ENCODE measurements at regions not wholly inside any gene's neighbourhood (a gene's known extent, or its start where the extent isn't known, plus 50 kb on each side); places are given as distances from the start of the nearest gene placed in this dataset.

DNA sequence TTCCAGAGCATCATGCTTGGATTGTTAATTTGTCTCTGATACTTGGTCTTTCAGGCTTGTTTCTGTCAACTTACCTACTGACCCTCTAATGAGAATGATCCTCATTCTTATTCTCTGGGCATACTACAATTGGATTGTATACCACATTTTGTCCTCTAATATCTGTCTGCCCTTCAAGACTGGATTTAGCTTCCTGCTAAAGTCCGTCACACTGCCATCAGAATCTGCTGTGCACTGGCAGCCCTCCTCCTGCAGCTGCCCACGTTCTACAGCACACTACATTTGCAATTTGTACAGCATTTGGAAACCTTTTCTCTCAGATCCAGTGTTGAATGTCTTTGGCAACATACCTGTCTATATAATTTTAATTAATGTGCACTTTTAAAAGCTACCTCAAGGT is 183.1 kb downstream of the ZNF330 start:
- no peak for DNase-seq (ENCODE audit: low spot score)

DNA sequence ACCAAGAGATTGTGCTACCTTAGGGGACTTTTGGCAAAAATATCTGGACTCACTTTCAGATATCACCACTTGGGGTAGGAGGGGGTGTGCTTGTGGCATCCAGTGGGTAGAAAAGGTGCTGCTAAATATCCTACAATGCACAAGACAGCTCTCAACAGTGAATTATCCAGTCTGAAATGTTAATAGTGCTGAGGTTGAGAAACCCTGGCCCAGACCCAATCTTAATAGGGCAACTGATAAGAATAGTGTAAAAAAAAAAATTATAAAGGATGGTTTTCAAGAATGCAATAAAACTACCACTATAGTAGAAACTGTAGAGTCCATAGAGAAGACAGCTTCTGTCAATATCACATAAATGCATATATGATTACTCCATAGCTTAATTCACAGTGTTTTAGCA is 185.5 kb downstream of the ZNF330 start:
- no peak for DNase-seq (ENCODE audit: low spot score)

- DNase-seq (ENCODE audit: low spot score): no peak
Observed at GRCh38 chr4:141409556-141409955, 188.9 kb downstream of the ZNF330 start.

DNA sequence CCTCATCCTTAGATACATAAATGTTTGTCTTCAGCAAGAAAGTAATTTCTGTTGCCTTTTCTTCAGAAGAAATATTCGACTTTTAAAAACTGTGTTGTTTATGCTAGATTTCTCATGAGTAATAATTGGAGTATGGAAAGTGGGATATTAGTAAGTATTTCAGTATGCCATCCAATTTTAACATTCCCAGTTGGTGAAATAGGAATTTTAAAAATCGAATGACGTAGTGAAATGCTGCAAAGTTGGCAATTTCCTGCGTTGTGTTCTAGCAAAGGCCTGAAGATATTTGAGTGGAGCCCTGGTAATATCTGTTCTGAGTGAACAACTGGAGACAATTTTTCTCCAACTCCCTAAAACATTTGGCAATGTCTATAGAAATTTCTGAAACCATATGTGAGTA is 190.1 kb downstream of the ZNF330 start:
- no peak for DNase-seq (ENCODE audit: low spot score)

- no peak for DNase-seq (ENCODE audit: low spot score)
Observed at GRCh38 chr4:141411936-141412335, 191.2 kb downstream of the ZNF330 start.

GRCh38 chr4:141413366-141413765 is 192.7 kb downstream of the ZNF330 start:
- DNase-seq (ENCODE audit: low spot score): no peak

DNA sequence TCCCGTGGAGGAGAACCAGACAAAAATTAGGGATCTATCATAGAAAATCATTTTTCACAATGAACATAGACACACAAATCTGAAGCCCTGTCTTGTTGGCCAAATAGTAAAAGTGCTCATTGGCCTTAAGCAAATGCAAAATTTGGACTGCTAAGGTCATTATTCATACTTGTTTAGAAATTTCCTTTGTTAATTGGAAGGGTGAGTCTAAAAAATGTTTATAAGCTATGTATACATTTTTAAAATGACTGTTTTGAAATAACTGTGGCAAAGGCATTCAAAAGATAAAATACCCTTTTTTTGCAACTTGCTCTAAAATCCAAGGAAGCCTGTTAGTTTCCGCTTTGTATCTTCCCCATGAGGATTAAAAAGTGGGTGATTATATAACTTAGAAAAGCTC is 195.0 kb downstream of the ZNF330 start:
- no peak for DNase-seq (ENCODE audit: low spot score)

DNA sequence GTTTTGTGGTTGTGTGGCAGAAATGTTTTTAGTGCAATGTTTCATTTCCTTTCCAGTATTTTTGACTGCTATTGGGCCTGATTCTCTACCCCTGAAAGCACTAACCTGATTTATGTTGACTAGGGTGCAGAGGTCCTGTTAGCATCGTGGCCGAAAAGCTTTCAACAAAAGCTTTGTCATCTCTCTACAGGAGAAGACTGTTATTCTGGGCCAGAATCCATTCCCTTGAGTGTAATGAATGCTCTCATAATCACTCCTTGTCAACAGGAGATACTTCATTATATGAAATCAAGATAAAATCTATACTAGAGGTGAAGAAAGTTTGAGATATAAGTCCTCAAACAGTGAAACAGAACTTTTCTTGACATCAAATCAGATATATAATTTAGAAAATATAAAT is 195.5 kb downstream of the ZNF330 start:
- no peak for DNase-seq (ENCODE audit: low spot score)

DNA sequence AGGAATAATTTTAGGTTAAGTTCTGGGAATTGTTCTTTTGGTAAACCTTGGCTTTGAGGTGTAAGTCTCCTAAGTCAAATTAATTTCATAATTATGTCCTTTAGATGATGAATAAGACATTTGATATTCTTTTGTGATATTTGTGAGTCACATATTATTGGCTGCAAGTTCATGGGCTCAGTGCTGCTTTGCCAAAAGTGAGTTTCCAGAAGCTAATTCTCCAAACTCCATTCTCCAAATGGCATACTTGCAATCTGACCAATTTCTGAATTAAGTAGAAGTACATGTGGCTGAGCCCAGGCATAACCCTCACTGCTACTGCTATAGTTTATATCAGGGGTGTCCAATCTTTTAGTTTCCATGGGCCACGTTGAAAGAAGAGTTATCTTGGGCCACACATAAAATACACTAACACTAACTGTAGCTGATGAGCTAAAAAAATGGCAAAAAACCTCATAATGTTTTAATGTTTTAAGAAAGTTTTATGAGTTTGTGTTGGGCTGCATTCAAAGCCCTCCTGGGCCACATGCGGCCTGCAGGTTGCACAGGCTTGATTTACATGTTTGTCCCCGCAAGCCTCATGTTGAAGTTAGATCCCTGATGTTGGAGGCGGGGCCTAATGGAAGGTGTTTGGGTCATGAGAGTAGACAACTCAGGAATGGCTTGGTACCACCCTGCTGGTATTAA is 196.1 kb downstream of the ZNF330 start:
- DNase-seq (ENCODE audit: low spot score): no peak

DNA sequence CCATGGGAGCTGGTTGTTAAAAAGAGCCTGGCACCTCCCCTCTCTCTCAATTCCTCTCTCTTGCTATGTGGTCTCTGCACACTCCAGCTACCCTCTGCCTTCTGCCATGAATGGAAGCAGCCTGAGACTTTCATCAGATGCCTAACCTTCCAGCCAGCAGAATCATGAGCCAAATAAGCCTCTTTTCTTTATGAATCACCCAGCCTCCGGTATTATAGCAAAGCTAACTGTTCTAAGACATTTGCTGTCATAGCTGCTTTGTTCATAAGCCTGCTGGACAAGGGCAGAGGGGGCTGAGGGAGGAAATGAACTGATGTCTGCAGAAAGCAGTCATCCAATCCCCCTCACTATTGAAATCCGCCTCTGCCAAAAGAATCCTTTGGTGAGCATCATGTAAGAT is 196.7 kb downstream of the ZNF330 start:
- no peak for DNase-seq (ENCODE audit: low spot score)

DNA sequence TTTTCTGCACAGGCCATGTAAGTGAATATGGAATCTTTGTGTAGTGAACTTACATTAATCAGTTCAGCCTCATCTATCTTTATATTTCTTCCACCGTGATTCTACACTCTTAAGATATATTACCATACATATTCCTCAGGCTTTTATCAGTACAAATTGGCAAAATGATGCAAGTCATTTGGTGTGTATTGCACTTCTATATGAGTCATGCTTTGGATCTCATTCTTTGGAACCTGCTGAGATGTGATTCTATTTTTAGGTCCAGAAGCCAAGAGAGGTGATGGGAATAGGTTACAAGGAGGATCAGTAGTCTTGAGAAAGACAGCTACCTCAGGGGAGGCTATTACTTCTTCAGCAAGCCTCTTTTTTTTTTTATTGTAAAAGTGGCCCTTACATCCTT is 204.4 kb downstream of the ZNF330 start:
- no peak for DNase-seq (ENCODE audit: low spot score)

DNA sequence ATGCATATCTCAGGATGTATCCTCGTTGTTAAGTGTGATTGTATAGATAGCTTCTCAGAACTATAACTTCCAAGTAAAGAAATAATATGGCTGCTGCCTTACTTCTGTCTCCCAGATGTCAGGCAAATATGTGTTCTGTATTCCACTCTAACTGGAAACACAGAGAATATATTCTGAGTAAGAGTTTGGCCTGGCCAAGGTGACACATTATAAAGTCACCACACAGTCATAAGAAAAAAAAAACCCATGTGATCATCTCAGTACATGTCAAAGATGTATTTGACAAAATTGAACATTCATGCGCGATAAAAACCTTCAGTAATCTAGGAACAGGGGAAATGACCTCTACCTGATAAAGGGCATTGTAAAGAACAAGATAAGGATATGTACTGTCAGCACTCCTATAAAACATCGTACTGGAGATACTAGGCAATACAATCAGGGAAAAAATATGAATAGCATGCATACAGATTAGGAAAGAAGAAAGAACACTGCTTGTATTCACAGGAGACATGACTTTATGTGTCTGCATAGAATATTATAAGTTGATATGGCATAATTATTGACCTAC is 207.1 kb downstream of the ZNF330 start:
- DNase-seq (ENCODE audit: low spot score): no peak

GRCh38 chr4:141429933-141430332 is 206.4 kb upstream of the IL15 start:
- no peak for DNase-seq (ENCODE audit: low spot score)

DNA sequence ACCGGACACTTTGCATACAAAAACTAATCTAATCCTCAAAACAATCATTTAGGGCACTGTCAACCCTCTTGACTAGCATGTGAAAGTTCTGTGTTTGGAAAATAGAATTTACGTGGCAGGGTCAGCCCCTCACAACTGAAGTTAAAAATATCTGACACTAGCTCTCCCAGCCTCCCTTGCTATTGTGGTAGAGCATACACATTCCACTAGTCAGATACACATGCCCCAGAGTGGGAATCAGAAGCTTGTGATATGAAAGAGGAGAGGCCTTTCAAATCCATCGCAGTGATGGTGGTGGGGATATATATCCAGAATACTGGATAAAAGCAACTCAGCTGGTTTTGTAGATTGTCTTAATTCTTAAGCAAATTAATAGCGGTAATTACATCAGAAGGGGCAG is 205.7 kb upstream of the IL15 start:
- DNase-seq (ENCODE audit: low spot score): no peak

GRCh38 chr4:141432000-141432712 is 204.2 kb upstream of the IL15 start:
- DNase-seq (ENCODE audit: low spot score): no peak

DNA sequence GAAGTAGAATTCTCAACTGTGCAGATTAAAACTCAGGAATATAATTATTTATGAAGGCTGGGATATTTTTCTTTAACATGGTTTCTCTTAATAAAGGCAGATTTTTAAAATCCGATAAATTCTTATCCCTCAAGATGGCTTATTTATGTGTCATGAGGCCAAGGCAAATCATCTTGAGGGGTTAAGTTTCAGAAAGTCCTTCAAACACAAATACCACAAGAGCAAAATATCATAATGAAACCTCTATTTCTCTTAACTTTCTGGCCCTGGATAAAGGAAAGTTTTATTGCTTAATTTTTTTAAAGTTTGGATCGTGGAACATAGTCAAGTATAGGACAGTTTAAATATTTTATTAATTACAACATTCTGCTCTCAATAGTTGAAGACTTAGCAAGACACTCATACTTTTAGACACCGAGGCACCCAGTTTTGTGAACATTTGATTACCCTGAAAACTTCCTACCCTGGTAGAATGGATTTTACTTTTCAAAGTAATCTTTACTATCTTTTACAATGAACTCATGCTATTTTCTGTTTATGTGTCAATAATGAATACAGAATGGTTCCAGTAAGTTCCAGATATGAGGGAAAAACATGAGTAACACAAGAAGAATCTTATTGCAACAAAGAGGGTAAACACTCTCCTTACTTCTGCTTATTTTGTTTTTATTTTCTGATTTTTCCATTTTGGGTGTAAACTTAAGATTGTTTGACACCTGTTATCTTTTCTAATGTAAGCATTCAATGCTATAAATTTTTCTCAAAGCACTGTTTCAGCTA is 200.7 kb upstream of the IL15 start:
- no peak for DNase-seq (ENCODE audit: low spot score)

DNA sequence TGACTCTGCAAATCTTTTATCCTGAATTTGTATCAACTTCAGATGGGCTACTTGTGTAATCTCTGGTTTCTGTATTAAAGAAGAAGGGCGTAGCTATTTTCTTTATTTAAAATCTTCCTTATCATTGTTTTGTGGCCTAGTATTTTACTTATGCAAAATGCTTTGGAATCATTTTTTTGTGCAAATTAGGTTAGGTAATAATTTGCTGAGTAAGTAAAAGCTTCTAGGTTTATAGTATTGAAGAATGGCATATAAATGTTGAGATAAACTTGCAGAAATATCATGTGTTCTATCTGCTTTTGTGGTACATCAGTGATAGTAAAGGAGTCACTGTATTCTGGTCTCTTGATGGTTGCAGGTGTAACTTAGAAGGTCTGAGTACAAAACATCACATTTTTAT is 197.2 kb upstream of the IL15 start:
- no peak for DNase-seq (ENCODE audit: low spot score)

- DNase-seq (ENCODE audit: low spot score): no peak
Observed at GRCh38 chr4:141447761-141448160, 188.6 kb upstream of the IL15 start.

DNA sequence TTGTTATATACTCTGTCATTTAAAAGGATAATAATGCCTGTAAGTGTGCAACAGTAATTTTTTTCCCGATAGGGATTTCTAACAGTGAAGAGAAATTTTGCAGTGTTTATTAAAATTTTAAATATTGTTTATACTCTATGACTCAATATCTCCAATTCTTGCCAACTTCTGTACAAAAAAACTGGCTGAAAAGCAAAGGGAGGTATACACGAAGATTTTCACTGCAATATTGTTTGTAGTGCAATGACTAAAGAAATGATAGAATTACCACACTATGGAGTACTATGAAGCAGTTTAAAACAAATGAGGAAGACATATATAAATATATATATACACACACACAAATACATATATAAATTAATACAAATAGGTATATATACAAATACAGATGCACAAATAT is 187.9 kb upstream of the IL15 start:
- DNase-seq (ENCODE audit: low spot score): no peak

DNA sequence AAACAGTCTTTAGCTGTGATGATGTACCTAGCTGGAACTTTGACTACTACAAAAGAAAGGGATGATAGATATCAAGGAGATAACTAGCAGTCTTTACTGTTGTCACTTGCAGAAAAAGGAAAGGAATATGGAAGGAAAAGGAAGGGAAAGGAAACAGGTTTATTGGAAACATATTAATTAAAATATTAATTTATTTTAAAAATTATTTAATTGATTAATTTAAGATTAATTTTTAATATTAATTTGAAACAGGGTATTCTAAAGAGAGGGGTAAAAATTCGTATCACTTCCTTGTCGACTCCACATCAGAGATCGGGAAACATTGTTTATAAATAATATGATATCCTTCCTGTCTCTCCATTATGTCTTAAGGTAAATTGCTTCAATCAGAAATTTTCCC is 186.5 kb upstream of the IL15 start:
- no peak for DNase-seq (ENCODE audit: low spot score)

DNA sequence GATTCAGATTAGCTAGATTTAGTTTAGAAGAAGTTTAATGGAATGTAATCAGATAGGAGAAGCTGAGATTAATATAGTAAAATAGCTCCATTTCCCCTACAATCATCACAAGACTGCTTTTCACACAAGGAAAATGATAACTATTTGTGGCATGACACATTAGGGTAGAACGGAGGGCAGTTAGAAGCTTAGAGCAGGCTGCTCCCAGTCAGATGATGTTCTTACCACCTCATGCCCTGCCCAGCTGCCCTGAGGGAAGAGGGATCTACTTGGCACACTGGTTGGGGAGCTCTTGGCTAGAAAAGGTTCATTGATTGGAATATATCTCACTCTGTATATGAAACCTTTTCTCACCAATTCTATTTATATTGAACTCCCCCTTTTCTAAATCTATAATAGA is 180.7 kb upstream of the IL15 start:
- DNase-seq (ENCODE audit: low spot score): no peak

DNA sequence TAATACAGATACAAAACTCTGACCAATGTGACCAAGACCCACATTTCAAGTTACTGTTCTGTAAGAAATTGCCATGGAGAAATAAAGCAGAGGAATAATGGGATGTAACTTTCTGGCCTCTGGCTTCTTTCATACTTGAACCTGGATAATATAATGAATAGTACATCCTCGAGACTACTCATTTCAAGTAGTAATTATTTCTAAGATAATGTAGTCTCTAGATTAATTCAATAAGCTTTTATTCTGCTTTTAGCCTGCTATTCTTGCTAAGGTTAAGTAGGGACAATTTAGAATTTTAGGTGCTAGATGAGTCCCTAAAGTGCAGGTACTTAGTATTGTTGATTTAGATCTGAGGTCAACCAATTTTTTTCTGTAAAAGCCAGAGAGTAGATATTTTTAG is 178.7 kb upstream of the IL15 start:
- no peak for DNase-seq (ENCODE audit: low spot score)

DNA sequence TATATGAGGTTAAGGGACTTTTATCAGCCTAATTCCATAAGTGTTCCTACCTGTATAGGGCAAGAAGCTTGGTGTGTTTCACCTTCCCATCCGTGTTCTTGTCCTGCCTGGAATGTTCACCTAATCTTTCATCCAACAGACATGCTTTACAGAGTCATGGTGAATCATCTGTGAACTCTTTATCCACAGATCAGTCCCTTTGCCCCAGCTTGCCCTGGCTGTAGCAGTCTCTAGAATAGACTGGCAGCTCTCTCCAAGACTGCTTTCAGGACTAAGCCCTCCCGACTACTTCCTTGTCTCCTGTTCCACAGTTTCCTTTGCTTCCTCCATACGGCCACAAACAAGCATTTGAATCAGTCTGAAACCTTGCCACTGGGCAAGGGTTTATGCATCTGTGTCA is 177.9 kb upstream of the IL15 start:
- DNase-seq (ENCODE audit: low spot score): no peak
